ENCODE measurements at regions not wholly inside any gene's neighbourhood (a gene's known extent, or its start where the extent isn't known, plus 50 kb on each side); places are given as distances from the start of the nearest gene placed in this dataset.

GRCh38 chr2:84338069-84338468 is 121.0 kb downstream of the SUCLG1 start:
- Histone ChIP-seq H3K27ac (ENCODE audit: control insufficient read depth, insufficient read depth, low read length) (no peak overlapping the region), H3K9me1 (ENCODE audit: control insufficient read depth, extremely low read depth, insufficient read depth, low read length) (no peaks in the 10 kb centered on the region), H3K9me3 (ENCODE audit: control insufficient read depth, low read depth, low read length) (no peaks in the 10 kb centered on the region), H3K4me3 (ENCODE audit: control insufficient read depth in 2 of 3, extremely low read depth in 1 of 3, insufficient read depth in 2 of 3, low read depth in 1 of 3, low read length in 3 of 3) (no peak overlapping the region), H2AFZ (ENCODE audit: control insufficient read depth, low read length) (no peak overlapping the region), H3K27me3 (ENCODE audit: control insufficient read depth, extremely low read depth, insufficient read depth, low read length) (no peaks in the 10 kb centered on the region), H3K9ac (ENCODE audit: control insufficient read depth, extremely low read depth, insufficient read depth, low read length) (no peak overlapping the region), H3K36me3 (ENCODE audit: control insufficient read depth in 2 of 2, extremely low read depth in 1 of 2, insufficient read depth in 2 of 2, low read length in 2 of 2) (no peaks in the 10 kb centered on the region), H4K20me1 (ENCODE audit: control insufficient read depth, extremely low read depth, insufficient read depth, low read length) (no peaks in the 10 kb centered on the region), H3K4me1 (ENCODE audit: control insufficient read depth, extremely low read depth, insufficient read depth, low read length) (no peaks in the 10 kb centered on the region), H3K79me2 (ENCODE audit: control insufficient read depth, insufficient read depth, low read length) (no peaks in the 10 kb centered on the region), H3K4me2 (ENCODE audit: control insufficient read depth, extremely low read depth, insufficient read depth, low read depth, low read length) (no peak overlapping the region)
- FAIRE-seq (no peak), DNase-seq (ENCODE audit: low read depth, low spot score) (no peak)
- TF ChIP-seq EZH2 (IDR thresholded peaks at IDR 0.05; ENCODE audit: low read length), result no peak
- TF ChIP-seq CTCF (optimal IDR thresholded peaks at IDR 0.05 in 1 of 3, IDR thresholded peaks at IDR 0.05 in 1 of 3, conservative IDR thresholded peaks at IDR 0.05 in 1 of 3; ENCODE audit: extremely low read depth in 1 of 3, insufficient read depth in 2 of 3, low read length in 3 of 3), result no peak
- dilution Hi-C loops (cut with MboI; ENCODE audit: extremely low pct_ligation_motif_present, low sequenced_read_pairs), result no loop called here

- H3K4me2 ChIP-seq (ENCODE audit: control insufficient read depth, extremely low read depth, insufficient read depth, low read depth, low read length), result no peak overlapping the region
- no peak overlapping the region for H2AFZ ChIP-seq (ENCODE audit: control insufficient read depth, low read length)
- no peaks in the 10 kb centered on the region for H3K36me3 ChIP-seq (ENCODE audit: control insufficient read depth in 2 of 2, extremely low read depth in 1 of 2, insufficient read depth in 2 of 2, low read length in 2 of 2)
- H3K9ac ChIP-seq (ENCODE audit: control insufficient read depth, extremely low read depth, insufficient read depth, low read length), result no peak overlapping the region
- FAIRE-seq (no peak), DNase-seq (ENCODE audit: low read depth, low spot score) (no peak)
- no peaks in the 10 kb centered on the region for H3K9me1 ChIP-seq (ENCODE audit: control insufficient read depth, extremely low read depth, insufficient read depth, low read length)
- no peaks in the 10 kb centered on the region for H3K27me3 ChIP-seq (ENCODE audit: control insufficient read depth, extremely low read depth, insufficient read depth, low read length)
- no peaks in the 10 kb centered on the region for H3K9me3 ChIP-seq (ENCODE audit: control insufficient read depth, low read depth, low read length)
- H4K20me1 ChIP-seq (ENCODE audit: control insufficient read depth, extremely low read depth, insufficient read depth, low read length), result no peaks in the 10 kb centered on the region
- dilution Hi-C loops (cut with MboI; ENCODE audit: extremely low pct_ligation_motif_present, low sequenced_read_pairs), result no loop called here
- TF ChIP-seq CTCF (optimal IDR thresholded peaks at IDR 0.05 in 1 of 3, IDR thresholded peaks at IDR 0.05 in 1 of 3, conservative IDR thresholded peaks at IDR 0.05 in 1 of 3; ENCODE audit: extremely low read depth in 1 of 3, insufficient read depth in 2 of 3, low read length in 3 of 3) (no peak), EZH2 (IDR thresholded peaks at IDR 0.05; ENCODE audit: low read length) (no peak)
- no peaks in the 10 kb centered on the region for H3K4me1 ChIP-seq (ENCODE audit: control insufficient read depth, extremely low read depth, insufficient read depth, low read length)
- H3K4me3 ChIP-seq (ENCODE audit: control insufficient read depth in 2 of 3, extremely low read depth in 1 of 3, insufficient read depth in 2 of 3, low read depth in 1 of 3, low read length in 3 of 3), result no peak overlapping the region
- H3K79me2 ChIP-seq (ENCODE audit: control insufficient read depth, insufficient read depth, low read length), result no peaks in the 10 kb centered on the region
- no peak overlapping the region for H3K27ac ChIP-seq (ENCODE audit: control insufficient read depth, insufficient read depth, low read length)
Measured at GRCh38 chr2:84327645-84328249, 131.3 kb downstream of the SUCLG1 start.
